Kidney (tissue), 13 donors: ENCODE measurements at regions not wholly inside any gene's neighbourhood (a gene's known extent, or its start where the extent isn't known, plus 50 kb on each side); places are given as distances from the start of the nearest gene placed in this dataset.
"Not testable (repeated sequence)": the region's sequence is repeated elsewhere in the genome, so short reads cannot be mapped to it uniquely, and the experiment has no call there.

Experiments used
- DNase-seq, 5 donors: peaks; one replicate each; pipeline ENCODE4 v3.0.0-alpha.2; 2013 to 2020
- FAIRE-seq: peaks from 2 replicates; lab custom pipeline; 2012; peaks lifted over from hg19 to GRCh38; lab: Jason Lieb, UNC
- H3K27ac ChIP-seq, 2 donors: one replicate each; pipeline ENCODE4 v1.7.0; 2013; ENCODE audit warnings: low read depth in 2 of 2, low read length in 2 of 2, inconsistent platforms in 1 of 2
- H3K27me3 ChIP-seq: one replicate; pipeline ENCODE4 v1.7.1; 2013; ENCODE audit warnings: low read length, inconsistent platforms; ENCODE audit not compliant: control insufficient read depth, insufficient read depth
- H3K36me3 ChIP-seq, 3 donors: one replicate each; pipeline versions ENCODE4 v1.7.0 to v1.7.1; 2013; ENCODE audit warnings: low read length in 3 of 3, control low read depth in 1 of 3, inconsistent platforms in 1 of 3; ENCODE audit not compliant: insufficient read depth in 3 of 3, control insufficient read depth in 2 of 3
- H3K4me1 ChIP-seq, 3 donors: one replicate each; pipeline versions ENCODE4 v1.7.0 to v1.7.1; 2013; ENCODE audit warnings: low read length in 3 of 3, inconsistent platforms in 1 of 3, low read depth in 1 of 3; ENCODE audit not compliant: control insufficient read depth in 2 of 3, insufficient read depth in 2 of 3
- H3K4me3 ChIP-seq, 3 donors: one replicate each; pipeline versions ENCODE4 v1.7.0 to v1.8.1; 2013; ENCODE audit warnings: low read length in 3 of 3, control low read depth in 1 of 3, inconsistent platforms in 1 of 3
- H3K9ac ChIP-seq, 3 donors: one replicate each; pipeline versions ENCODE4 v1.7.0 to v1.7.1; 2013; ENCODE audit warnings: low read length in 3 of 3, control low read depth in 1 of 3, inconsistent platforms in 1 of 3
- H3K9me3 ChIP-seq, 3 donors: one replicate each; pipeline versions ENCODE4 v1.7.0 to v1.7.1; 2013; ENCODE audit warnings: low read length in 3 of 3, control low read depth in 1 of 3, inconsistent platforms in 1 of 3; ENCODE audit not compliant: control insufficient read depth in 2 of 3, insufficient read depth in 1 of 3
- CTCF ChIP-seq: IDR thresholded peaks from 3 replicates; pipeline ENCODE4 v1.5.1; 2012; ENCODE audit warnings: mild to moderate bottlenecking, moderate library complexity, borderline replicate concordance; ENCODE audit not compliant: insufficient read depth; ENCODE audit errors: extremely low read depth
- intact Hi-C: fragments of 100-400 bp; cut with DNase I; formaldehyde crosslinking; loops from one replicate; pipeline ENCODE4 v1.11.1; 2022
- donor health status: control.
- donor health status: control.
- donor health status: control.
- donor health status: control.
- donor health status: control.
- donor health status: DM: yes; HTN: yes; CAD: no.
- donor health status: Normal renal cell carcinoma (clear cell type).

- intact Hi-C loops = no loop called here
- H3K36me3 ChIP-seq = no peaks in the 10 kb centered on the region
- no peak overlapping the region for H3K27ac ChIP-seq
- no peak overlapping the region for H3K9ac ChIP-seq
- DNase-seq = no peak
- no peaks in the 10 kb centered on the region for H3K9me3 ChIP-seq
- no peaks in the 10 kb centered on the region for H3K27me3 ChIP-seq
- no peaks in the 10 kb centered on the region for H3K4me1 ChIP-seq
- TF ChIP-seq CTCF = no peak
- FAIRE-seq = no peak
- H3K4me3 ChIP-seq = no peak overlapping the region
These were observed 936.9 kb downstream of the SORCS3 start for GRCh38 chr10:105577865-105578607.

GRCh38 chr10:105559333-105560097 lies 918.4 kb downstream of the SORCS3 start:
- no peak for TF ChIP-seq CTCF
- intact Hi-C loops = no loop called here

GRCh38 chr10:105550453-105550852 lies 909.4 kb downstream of the SORCS3 start:
- H3K36me3 ChIP-seq, H3K9me3 ChIP-seq, H3K27ac ChIP-seq, H3K27me3 ChIP-seq, H3K4me3 ChIP-seq, intact Hi-C loops, H3K9ac ChIP-seq, FAIRE-seq, DNase-seq, H3K4me1 ChIP-seq: not testable (repeated sequence)

More at GRCh38 chr10:105559333-105560097, 918.4 kb downstream of the SORCS3 start:
- H3K4me3 ChIP-seq = no peak overlapping the region
- H3K27ac ChIP-seq = no peak overlapping the region
- H3K9ac ChIP-seq = no peak overlapping the region
- H3K9me3 ChIP-seq = peaks cover 0 to 4% (median 0%) of the 10 kb centered on the region in 3 donors
- DNase-seq (no peak), FAIRE-seq (no peak)
- no peaks in the 10 kb centered on the region for H3K4me1 ChIP-seq
- H3K36me3 ChIP-seq = no peaks in the 10 kb centered on the region
- no peaks in the 10 kb centered on the region for H3K27me3 ChIP-seq

- TF ChIP-seq CTCF = no peak
- intact Hi-C loops = no loop called here
These were observed 908.6 kb downstream of the SORCS3 start for GRCh38 chr10:105549731-105550130.

More at GRCh38 chr10:105549731-105550130, 908.6 kb downstream of the SORCS3 start:
- no peak overlapping the region for H3K27ac ChIP-seq
- no peaks in the 10 kb centered on the region for H3K4me1 ChIP-seq
- FAIRE-seq (no peak), DNase-seq (no peak)
- no peaks in the 10 kb centered on the region for H3K36me3 ChIP-seq
- no peaks in the 10 kb centered on the region for H3K9me3 ChIP-seq
- H3K4me3 ChIP-seq = no peak overlapping the region
- no peak overlapping the region for H3K9ac ChIP-seq
- no peaks in the 10 kb centered on the region for H3K27me3 ChIP-seq
